GF-D8 (cell line): ENCODE measurements at regions not wholly inside any gene's neighbourhood (a gene's known extent, or its start where the extent isn't known, plus 50 kb on each side); places are given as distances from the start of the nearest gene placed in this dataset.
"Not testable (repeated sequence)": the region's sequence is repeated elsewhere in the genome, so short reads cannot be mapped to it uniquely, and the experiment has no call there.

Experiments used
- DNase-seq: peaks from one replicate; lab custom pipeline; 2025; lab: John Stamatoyannopoulos, UW

DNA sequence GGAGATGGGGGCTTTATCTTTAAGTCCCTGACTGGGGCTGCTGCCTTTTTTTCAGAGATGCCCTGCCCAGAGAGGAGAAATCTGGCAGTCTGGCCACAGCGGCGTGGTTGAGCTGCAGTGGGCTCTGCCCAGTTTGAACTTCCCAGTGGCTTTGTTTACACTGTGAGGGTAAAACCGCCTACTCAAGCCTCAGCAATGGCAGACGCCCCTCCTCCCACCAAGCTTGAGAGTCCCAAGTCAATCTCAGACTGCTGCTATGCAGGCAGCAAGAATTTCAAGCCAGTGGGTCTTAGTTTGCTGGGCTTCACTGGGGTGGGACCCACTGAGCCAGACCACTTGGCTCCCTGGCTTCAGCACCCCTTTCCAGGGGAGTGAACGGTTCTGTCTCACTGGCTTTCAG is 76.4 kb upstream of the DNAJC1 start:
- not testable (repeated sequence) for DNase-seq

DNA sequence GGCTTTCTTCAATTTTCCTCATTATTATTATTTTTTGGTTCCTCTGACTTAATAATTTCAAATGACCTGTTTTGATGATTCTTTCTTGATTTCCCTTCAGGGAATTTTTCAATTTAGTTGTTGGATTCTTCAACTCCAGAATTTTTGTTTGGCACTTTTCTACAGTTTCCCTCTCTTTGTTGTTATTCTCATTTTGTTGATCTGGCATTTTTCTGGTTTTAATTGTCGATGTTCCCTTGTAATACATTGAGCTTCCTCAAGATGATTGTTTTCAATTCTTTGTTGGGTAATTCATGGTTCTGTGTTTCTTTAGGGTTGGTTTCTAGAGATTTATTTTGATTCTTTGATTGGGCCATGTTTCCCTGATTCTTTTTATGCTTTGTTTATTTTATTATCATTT is 67.8 kb upstream of the DNAJC1 start:
- no peak for DNase-seq

DNA sequence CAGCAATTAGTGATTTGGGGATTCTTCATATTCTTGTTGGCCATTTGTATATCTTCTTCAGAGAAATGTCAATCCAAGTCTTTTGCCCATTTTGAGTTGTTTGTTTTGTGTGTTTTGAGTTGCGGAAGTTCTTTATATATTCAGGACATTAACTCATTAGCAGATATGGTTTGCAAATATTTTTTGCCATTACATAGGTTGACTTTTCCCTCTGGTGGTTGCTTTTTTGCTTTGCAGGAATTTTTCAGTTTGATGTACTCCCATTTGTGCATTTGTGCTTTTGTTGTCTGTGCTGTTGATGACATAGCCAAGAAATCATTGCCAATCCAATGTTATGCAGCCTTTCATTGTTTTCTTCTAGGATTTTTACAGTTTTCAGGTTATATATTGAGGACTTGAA is 63.6 kb upstream of the DNAJC1 start:
- no peak for DNase-seq

DNA sequence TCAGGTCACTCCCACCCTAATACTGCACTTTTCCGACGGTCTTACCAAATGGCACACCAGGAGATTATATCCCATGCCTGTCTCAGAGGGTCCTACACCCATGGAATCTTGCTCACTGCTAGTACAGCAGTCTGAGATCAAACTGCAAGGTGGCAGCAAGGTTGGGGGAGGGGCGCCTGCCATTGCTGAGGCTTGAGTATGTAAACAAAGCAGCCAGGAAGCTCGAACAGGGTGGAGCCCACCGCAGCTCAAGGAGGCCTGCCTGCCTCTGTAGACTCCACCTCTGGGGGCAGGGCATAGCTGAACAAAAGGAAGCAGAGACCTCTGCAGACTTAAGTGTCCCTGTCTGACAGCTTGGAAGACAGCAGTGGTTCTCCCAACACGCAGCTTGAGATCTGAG is 57.5 kb upstream of the DNAJC1 start:
- not testable (repeated sequence) for DNase-seq

DNA sequence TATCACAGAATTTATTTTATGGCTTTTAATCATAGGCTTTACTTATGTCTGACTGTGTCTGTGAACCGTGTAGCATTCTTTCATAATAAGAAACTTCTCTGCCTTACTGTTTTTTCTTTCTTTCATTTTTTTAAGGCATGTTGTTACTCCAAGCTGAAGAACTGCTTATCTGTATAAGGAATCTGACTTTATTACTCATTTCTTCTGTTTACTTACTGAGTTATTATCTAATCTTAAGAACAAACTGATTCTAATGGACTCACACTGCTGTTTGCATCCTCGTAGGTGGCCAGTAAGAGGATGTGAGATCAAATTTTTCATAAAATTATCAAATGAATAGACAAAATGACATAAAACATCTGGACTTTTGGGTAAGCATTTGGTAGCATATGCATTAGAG is 54.7 kb upstream of the DNAJC1 start:
- DNase-seq: no peak

DNA sequence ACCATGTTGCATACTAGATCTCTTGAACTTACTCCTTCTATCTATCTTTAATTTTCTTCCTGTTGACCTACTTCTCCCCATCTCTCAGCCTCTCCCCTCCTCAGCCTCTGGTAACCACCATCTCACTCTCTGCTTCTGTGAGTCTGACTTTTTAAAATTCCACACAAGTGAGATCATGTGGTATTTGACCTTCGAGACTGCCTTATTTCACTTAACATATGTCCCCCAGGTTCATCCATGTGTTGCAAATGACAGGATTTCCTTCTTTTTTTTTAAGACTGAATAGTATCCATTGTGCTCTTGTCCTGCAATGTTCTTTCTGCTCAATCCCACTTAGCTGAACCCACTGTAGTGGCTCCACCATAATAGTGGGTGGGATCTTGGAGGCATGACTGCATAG is 51.4 kb upstream of the DNAJC1 start:
- no peak for DNase-seq
